ENCODE measurements at regions not wholly inside any gene's neighbourhood (a gene's known extent, or its start where the extent isn't known, plus 50 kb on each side); places are given as distances from the start of the nearest gene placed in this dataset.
"Not testable (repeated sequence)": the region's sequence is repeated elsewhere in the genome, so short reads cannot be mapped to it uniquely, and the experiment has no call there.

DNA sequence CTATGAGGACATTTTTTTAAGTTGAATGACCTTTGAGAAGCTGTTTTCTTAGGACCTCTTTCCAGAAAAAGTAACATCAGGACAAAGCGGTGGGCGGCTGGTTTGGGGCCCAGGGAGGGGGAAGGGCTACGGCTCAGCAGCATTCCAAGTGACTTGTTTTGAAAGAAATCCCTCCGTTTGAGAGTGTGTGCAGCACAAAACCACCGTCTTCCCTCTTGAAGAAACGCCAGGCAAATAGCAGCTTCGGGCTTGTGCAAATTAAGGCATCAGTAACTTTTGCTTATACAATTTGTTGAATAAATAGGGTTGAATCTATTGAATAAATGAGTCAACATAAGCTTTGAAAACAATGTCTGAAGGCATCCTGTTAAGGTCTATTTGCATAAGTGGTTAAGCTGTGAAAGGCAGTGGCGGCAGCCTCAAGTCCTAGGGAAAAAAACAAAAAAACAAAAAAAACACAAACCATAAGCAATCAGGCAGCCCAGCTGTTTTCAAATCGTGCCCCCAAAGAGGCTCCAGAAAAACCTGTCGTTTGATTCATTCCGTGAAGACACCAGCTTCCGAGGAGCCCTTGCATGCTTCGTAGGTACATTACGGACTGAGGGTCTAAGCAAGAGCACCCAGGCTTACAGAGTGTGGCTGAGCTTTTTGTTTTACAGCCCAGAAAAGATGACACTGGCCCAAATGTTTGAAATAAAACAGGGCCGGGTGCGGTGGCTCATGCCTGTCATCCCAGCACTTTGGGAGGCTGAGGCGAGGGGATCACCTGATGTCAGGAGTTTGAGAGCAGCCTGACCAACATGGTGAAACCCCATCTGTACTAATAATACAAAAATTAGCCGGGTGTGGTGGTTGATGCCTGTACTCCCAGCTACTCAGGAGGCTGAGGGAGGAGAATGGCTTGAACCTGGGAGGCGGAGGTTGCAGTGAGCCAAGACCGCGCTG, 103.7 kb downstream of the CRLF2 start:
- Mint-ChIP-seq H3K27me3 (ENCODE audit: unreplicated experiment) (peaks cover 35% of the 10 kb centered on the region), H3K27ac (ENCODE audit: unreplicated experiment) (no peak overlapping the region), H3K4me3 (ENCODE audit: unreplicated experiment) (peak overlapping the region; percentile 15), H3K36me3 (ENCODE audit: low read depth, unreplicated experiment) (peaks cover 34% of the 10 kb centered on the region), H3K9me3 (ENCODE audit: unreplicated experiment) (peaks cover 51% of the 10 kb centered on the region), H3K4me1 (ENCODE audit: unreplicated experiment) (no peaks in the 10 kb centered on the region)
- TF ChIP-seq, protein P1, sequence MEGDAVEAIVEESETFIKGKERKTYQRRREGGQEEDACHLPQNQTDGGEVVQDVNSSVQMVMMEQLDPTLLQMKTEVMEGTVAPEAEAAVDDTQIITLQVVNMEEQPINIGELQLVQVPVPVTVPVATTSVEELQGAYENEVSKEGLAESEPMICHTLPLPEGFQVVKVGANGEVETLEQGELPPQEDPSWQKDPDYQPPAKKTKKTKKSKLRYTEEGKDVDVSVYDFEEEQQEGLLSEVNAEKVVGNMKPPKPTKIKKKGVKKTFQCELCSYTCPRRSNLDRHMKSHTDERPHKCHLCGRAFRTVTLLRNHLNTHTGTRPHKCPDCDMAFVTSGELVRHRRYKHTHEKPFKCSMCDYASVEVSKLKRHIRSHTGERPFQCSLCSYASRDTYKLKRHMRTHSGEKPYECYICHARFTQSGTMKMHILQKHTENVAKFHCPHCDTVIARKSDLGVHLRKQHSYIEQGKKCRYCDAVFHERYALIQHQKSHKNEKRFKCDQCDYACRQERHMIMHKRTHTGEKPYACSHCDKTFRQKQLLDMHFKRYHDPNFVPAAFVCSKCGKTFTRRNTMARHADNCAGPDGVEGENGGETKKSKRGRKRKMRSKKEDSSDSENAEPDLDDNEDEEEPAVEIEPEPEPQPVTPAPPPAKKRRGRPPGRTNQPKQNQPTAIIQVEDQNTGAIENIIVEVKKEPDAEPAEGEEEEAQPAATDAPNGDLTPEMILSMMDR (IDR thresholded peaks at IDR 0.05; ENCODE audit: unreplicated experiment) = no peak
- no peak for DNase-seq (ENCODE audit: low spot score)

DNA sequence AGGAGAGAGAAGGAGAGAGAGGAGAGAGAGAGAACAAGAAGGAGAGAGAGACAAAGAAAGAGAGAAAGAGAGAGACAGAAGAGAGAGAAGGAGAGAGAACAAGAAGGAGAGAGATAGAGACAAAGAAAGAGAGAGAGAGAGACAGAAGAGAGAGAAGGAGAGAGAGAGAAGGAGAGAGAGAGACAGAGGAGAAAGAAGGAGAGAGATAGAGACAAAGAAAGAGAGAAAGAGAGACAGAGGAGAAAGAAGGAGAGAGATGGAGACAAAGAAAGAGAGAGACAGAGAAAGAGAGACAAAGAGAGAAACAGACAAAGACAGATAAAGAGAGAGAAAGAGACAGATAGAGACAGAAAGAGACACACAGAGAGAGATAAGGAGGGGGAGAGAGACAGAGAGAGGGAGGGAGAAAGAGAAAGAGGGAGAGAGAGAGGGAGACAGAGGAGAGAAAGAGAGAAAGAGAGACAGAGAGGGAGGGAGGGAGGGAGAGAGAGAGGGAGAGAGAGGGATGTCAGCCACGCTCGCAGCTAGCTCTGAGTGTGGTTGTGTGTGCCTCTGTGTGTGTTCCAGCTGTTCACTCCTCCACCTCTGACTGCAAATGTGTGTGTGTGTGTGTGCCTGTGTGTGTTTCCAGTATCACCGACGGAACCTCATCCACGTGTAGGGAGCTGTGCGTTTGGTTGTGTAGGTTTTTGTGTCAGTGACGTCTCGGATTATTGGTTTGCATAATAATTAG, 105.8 kb downstream of the CRLF2 start:
- H3K27me3 Mint-ChIP-seq (ENCODE audit: unreplicated experiment) = peaks cover 35% of the 10 kb centered on the region
- no peak overlapping the region for H3K4me3 Mint-ChIP-seq (ENCODE audit: unreplicated experiment)
- TF ChIP-seq, protein P1 (IDR thresholded peaks at IDR 0.05; ENCODE audit: unreplicated experiment) = no peak
- H3K9me3 Mint-ChIP-seq (ENCODE audit: unreplicated experiment) = peaks cover 41% of the 10 kb centered on the region
- peaks cover 34% of the 10 kb centered on the region for H3K36me3 Mint-ChIP-seq (ENCODE audit: low read depth, unreplicated experiment)
- no peaks in the 10 kb centered on the region for H3K4me1 Mint-ChIP-seq (ENCODE audit: unreplicated experiment)
- DNase-seq (ENCODE audit: low spot score) = no peak
- H3K27ac Mint-ChIP-seq (ENCODE audit: unreplicated experiment) = no peak overlapping the region

DNA sequence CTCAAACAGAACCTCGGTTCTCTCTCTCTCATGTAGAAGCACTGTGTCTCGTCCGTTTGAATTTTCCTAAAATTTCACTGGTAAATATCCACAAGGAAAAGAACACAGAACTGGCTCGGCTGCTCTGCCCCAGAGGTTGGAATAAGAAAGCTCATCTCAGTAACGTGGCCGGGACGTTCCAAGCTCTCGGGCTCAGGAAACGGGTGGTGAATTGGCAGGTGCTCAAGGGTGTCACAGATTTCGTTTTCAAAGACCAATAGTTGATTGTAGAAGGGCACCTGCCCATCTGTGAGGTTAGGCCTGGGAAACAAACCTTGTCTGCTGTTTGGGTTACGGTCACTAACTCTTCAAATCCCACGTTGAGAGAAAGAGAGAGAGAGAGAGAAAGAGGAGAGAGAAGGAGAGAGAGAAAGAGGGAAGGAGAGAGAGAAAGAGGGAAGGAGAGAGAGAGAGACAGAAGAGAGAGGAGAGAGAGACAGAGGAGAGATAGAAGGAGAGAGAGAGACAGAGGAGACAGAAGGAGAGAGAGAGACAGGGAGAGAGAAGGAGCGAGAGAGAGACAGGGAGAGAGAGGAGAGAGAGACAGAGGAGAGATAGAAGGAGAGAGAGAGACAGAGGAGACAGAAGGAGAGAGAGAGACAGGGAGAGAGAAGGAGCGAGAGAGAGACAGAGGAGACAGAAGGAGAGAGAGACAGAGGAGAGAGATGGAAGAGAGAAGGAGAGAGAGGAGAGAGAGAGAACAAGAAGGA, 106.6 kb downstream of the CRLF2 start:
- H3K36me3 Mint-ChIP-seq (ENCODE audit: low read depth, unreplicated experiment) = peaks cover 27% of the 10 kb centered on the region
- peaks cover 33% of the 10 kb centered on the region for H3K9me3 Mint-ChIP-seq (ENCODE audit: unreplicated experiment)
- peaks cover 34% of the 10 kb centered on the region for H3K27me3 Mint-ChIP-seq (ENCODE audit: unreplicated experiment)
- no peak overlapping the region for H3K27ac Mint-ChIP-seq (ENCODE audit: unreplicated experiment)
- no peak for DNase-seq (ENCODE audit: low spot score)
- no peaks in the 10 kb centered on the region for H3K4me1 Mint-ChIP-seq (ENCODE audit: unreplicated experiment)
- H3K4me3 Mint-ChIP-seq (ENCODE audit: unreplicated experiment) = peak overlapping the region; percentile 72
- TF ChIP-seq, protein P1 (IDR thresholded peaks at IDR 0.05; ENCODE audit: unreplicated experiment) = no peak

DNA sequence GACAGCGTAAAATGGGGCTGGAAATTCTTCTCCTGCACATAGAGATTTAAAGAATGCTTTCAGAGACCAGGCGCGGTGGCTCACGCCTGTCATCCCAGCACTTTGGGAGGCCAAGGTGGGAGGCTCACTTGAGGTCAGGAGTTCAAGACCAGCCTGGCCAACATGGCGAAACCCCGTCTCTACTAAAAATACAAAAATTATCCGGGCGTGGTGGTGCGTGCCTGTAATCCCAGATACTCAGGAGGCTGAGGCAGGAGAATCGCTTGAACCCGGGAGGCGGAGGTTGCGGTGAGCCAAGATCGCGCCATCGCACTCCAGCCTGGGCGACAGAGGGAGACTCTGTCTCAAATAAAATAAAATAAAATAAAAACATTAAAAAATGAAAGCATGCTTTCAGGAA, 107.4 kb downstream of the CRLF2 start:
- not testable (repeated sequence) for H3K4me3 Mint-ChIP-seq (ENCODE audit: unreplicated experiment); DNase-seq (ENCODE audit: low spot score); H3K27ac Mint-ChIP-seq (ENCODE audit: unreplicated experiment); H3K4me1 Mint-ChIP-seq (ENCODE audit: unreplicated experiment)
- H3K36me3 Mint-ChIP-seq (ENCODE audit: low read depth, unreplicated experiment) = peaks cover 24% of the 10 kb centered on the region
- peaks cover 32% of the 10 kb centered on the region for H3K27me3 Mint-ChIP-seq (ENCODE audit: unreplicated experiment)
- peaks cover 25% of the 10 kb centered on the region for H3K9me3 Mint-ChIP-seq (ENCODE audit: unreplicated experiment)

DNA sequence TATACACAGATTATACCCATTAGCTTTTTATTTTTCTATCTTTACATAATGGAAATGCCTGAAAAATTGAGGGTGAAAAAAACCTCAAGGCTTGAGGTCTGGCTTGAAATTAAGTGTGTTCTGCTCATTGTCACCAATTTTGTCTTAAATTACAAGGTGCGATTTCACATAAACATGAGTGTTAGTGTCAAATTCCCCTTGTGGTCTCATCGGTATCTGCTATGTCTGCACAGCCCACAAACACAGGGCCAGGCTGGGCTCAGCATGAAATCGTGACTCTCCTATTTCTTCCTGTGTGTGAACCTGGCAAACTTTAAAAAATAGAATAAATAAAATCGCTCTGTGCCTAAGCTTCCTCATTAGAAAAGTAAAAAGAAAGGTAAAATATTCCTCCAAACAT, 109.1 kb downstream of the CRLF2 start:
- Mint-ChIP-seq H3K9me3 (ENCODE audit: unreplicated experiment) (peaks cover 31% of the 10 kb centered on the region), H3K27me3 (ENCODE audit: unreplicated experiment) (peaks cover 33% of the 10 kb centered on the region), H3K27ac (ENCODE audit: unreplicated experiment) (no peak overlapping the region), H3K4me3 (ENCODE audit: unreplicated experiment) (no peak overlapping the region), H3K4me1 (ENCODE audit: unreplicated experiment) (no peaks in the 10 kb centered on the region), H3K36me3 (ENCODE audit: low read depth, unreplicated experiment) (peaks cover 22% of the 10 kb centered on the region)
- TF ChIP-seq, protein P1 (IDR thresholded peaks at IDR 0.05; ENCODE audit: unreplicated experiment) = no peak
- DNase-seq (ENCODE audit: low spot score) = no peak

Data from endothelial cell (in vitro differentiated cells).